ENCODE measurements at regions not wholly inside any gene's neighbourhood (a gene's known extent, or its start where the extent isn't known, plus 50 kb on each side); places are given as distances from the start of the nearest gene placed in this dataset.

DNA sequence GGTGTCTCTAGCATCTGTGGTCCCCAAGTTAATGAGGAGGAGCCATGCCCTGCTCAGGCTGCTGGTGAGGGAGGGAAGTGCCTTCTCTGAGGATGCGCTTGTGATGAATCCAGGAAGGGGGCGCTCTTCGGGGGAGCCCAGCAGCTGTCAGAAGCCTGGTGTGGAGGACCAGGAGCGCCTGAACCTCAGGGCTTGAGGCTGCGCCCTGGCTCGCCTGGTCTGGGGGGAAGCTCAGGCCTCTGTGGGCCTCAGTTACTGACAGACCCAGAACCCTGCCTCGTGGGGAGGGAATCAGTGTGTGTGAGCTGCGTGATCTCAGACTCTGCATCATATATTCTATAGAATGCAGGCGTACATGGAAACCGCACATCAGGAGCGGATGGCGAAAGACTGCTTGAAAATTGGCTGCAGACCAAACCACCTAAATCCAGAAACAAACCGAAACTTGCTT, 126.1 kb downstream of the SEC14L1 start:
- ATAC-seq (ENCODE audit: poor library complexity) = no peak
- intact Hi-C loops (cut with DNase I) = no loop called here
- DNase-seq = no peak

- DNase-seq (no peak), ATAC-seq (ENCODE audit: poor library complexity) (no peak)
- intact Hi-C loops (cut with DNase I) = no loop called here
Measured at GRCh38 chr17:77269696-77270681, 129.2 kb downstream of the SEC14L1 start.

- ATAC-seq (ENCODE audit: poor library complexity) = no peak
- DNase-seq = no peak
- intact Hi-C loops (cut with DNase I) = no loop called here
Measured at GRCh38 chr17:77271411-77271810, 130.6 kb downstream of the SEC14L1 start.

DNA sequence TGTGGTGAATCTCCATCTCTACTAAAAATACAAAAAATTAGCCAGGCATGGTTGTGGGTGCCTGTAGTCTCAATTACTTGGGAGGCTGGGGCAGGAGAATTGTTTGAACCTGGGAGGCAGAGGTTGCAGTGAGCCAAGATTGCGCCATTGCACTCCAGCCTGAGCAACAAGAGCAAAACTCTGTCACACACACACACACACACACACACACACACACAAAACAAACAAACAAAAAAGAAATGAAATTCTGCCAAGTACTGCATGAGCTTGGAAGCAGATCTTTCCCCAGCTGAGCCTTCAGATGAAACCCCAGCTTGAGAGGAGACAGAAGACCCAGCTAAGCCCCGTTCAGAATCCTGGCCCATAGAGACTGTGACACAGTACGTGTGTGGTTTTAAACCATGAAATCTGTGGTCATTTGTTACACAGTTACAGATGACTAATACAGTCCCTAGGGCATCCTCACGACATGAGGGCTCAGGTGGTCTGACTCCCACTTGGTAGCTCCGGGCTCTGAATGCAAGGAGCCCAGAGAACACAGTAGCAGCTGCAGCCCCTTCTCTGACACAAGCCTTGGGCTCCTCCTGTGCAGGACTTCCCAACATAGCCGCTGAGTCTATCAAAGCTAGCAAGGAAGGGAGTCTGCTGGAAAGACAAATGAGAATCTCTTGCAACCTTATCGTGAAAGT, 132.8 kb downstream of the SEC14L1 start:
- intact Hi-C loops (cut with DNase I) = no loop called here
- ATAC-seq (ENCODE audit: poor library complexity) (no peak), DNase-seq (no peak)

DNA sequence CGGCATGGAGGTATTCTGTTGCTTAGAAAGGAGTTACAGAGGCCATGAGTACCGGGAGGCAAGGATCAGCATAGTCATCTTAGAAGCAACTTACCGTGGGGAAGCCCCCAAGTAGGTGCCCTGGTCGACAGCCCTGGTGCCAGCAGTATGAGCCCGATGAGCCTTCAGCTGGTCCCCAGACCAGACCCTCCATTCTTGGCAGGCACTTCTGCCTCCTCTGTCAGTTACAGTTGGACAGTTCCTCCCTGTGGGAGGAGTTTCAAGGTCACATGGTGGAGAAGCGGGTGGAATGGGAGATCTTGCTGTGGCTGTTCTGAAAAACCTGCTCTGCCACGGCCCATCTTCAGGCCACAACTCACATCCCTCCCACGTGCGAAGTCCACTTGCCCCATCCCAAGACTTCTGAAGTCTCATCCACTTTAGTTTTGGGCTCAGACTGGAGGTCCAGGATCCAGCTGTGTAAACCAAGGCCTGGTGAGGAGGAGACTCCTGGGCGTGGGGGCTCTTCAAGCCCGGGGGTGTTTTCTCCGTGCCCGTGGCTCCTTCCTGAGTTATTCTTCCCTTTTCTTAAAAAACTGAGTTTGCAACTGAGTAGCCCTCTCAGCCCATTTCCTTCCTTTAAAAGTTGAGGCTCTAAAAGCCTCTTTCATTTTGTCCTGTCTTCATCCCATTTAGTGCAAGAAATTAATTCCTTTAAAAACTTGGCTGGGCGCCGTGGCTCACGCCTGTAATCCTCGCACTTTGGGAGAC, 133.5 kb downstream of the SEC14L1 start:
- intact Hi-C loops (cut with DNase I) = no loop called here
- no peak for DNase-seq
- no peak for ATAC-seq (ENCODE audit: poor library complexity)

GRCh38 chr17:77279448-77280303, 138.9 kb downstream of the SEC14L1 start:
- intact Hi-C loops (cut with DNase I) = no loop called here
- DNase-seq (no peak), ATAC-seq (ENCODE audit: poor library complexity) (no peak)

GRCh38 chr17:77280304-77281121, 139.7 kb downstream of the SEC14L1 start:
- intact Hi-C loops (cut with DNase I) = no loop called here
- ATAC-seq (ENCODE audit: poor library complexity) (no peak), DNase-seq (no peak)

GRCh38 chr17:77281122-77281903, 140.5 kb downstream of the SEC14L1 start:
- peak; percentile 84 for ATAC-seq (ENCODE audit: poor library complexity)
- peak; percentile 59 for DNase-seq
- intact Hi-C loops (cut with DNase I) = no loop called here

- DNase-seq (no peak), ATAC-seq (ENCODE audit: poor library complexity) (no peak)
- intact Hi-C loops (cut with DNase I) = no loop called here
Measured at GRCh38 chr17:77281904-77282367, 141.2 kb downstream of the SEC14L1 start.

GRCh38 chr17:77282524-77283515, 142.1 kb downstream of the SEC14L1 start:
- intact Hi-C loops (cut with DNase I) = no loop called here
- DNase-seq = no peak
- no peak for ATAC-seq (ENCODE audit: poor library complexity)

DNA sequence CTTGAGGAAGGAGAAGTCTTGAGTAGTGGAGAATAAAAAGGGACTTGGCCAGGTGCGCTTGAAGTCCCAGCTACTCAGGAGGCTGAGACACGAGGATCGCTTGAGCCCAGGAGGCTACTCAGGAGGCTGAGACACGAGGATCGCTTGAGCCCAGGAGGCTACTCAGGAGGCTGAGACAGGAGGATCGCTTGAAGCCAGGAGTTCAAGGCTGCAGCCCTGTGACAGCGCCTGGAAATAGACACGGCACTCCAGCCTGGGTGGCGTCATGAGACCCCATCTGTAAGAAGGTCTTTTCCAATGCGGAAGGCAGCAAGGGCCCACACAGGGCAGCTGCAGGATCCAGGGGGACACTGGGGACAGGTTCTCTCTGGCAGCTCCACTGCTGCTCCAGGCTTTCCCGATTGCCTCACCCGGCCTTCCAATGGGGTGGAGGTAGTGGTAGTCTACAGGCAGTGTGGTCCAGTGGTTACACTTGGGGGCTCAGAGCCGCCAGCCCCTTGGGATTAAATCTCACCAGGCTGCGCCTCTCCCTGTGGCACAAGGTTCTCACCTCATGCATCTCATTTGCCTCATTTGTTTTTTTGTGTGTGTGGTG, 143.4 kb downstream of the SEC14L1 start:
- no peak for DNase-seq
- ATAC-seq (ENCODE audit: poor library complexity) = no peak
- intact Hi-C loops (cut with DNase I) = no loop called here

DNA sequence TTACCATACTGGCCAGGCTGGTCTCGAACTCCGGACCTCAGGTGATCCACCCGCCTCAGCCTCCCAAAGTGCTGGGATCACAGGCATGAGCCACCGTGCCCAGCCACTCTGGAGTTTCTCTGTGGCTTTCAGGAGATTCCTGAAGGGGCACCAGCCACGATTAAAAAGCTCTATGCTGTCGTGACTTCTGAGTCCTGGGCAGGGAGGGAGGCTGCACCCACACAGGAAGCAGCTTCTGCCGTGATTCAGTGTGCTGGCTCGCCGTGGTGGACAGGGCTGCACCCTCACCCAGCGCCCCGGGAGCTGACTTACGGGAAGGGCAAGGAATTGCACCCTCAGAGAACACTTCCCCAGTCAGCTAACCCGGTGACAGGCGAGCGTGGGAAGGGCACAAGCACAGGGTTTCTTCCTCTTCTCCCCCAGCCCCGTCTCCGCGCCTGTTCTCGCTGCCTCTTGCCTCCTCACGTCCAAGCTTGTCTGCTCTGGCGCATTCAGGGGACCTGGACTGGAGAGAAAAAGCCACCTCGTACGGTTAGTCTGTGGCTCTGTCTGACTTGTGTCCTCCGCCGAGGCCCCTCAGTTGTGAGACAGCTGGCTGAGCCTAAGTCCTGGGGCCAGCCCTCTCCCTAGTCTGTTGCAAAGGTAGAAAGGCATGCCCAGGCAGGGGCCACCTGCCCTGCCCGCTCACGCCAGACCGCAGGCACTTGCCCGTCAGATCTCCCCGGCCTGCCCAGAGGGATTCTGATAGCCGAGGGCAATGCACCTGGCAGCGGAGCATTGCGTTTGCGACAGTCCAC, 145.0 kb downstream of the SEC14L1 start:
- intact Hi-C loops (cut with DNase I) = no loop called here
- no peak for ATAC-seq (ENCODE audit: poor library complexity)
- DNase-seq = peak; percentile 79

DNA sequence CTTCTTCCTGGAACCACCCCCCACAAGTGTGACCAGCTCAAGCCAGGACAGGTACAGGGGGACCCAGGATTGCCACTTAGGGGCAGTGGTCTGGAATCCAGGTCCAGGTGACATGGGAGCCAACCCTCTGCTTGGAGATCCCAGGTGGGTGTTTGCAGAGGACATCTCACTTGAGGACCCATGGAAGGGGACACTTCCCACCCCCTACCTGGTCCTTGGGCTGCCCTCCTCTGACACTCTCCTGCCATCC, 145.5 kb downstream of the SEC14L1 start:
- DNase-seq (no peak), ATAC-seq (ENCODE audit: poor library complexity) (no peak)
- intact Hi-C loops (cut with DNase I) = no loop called here

- intact Hi-C loops (cut with DNase I) = no loop called here
- ATAC-seq (ENCODE audit: poor library complexity) = peak; percentile 61
- DNase-seq = peak; percentile 62
Measured at GRCh38 chr17:77286641-77287431, 146.1 kb downstream of the SEC14L1 start.

Measured in Right ventricle myocardium superior (tissue), 1 donor.